GM19240 (cell line): ENCODE measurements at regions not wholly inside any gene's neighbourhood (a gene's known extent, or its start where the extent isn't known, plus 50 kb on each side); places are given as distances from the start of the nearest gene placed in this dataset.
A peak's percentile ranks its signal among the peaks of the same experiment; 100 is the strongest.
"Not testable (repeated sequence)": the region's sequence is repeated elsewhere in the genome, so short reads cannot be mapped to it uniquely, and the experiment has no call there.

Experiments used
- DNase-seq: peaks from one replicate; pipeline ENCODE4 v3.0.0; 2011; ENCODE audit warnings: low spot score; ENCODE audit not compliant: insufficient read length

- DNase-seq, result no peak
Measured at GRCh38 chr10:125554753-125555152, 128.2 kb downstream of the TEX36 start.

GRCh38 chr10:125554016-125554703 lies 128.8 kb downstream of the TEX36 start:
- DNase-seq, result no peak

- DNase-seq, result no peak
Measured at GRCh38 chr10:125553091-125553490, 129.9 kb downstream of the TEX36 start.

GRCh38 chr10:125551247-125551646 lies 131.7 kb downstream of the TEX36 start:
- no peak for DNase-seq

GRCh38 chr10:125550362-125550761 lies 132.6 kb downstream of the TEX36 start:
- no peak for DNase-seq

DNA sequence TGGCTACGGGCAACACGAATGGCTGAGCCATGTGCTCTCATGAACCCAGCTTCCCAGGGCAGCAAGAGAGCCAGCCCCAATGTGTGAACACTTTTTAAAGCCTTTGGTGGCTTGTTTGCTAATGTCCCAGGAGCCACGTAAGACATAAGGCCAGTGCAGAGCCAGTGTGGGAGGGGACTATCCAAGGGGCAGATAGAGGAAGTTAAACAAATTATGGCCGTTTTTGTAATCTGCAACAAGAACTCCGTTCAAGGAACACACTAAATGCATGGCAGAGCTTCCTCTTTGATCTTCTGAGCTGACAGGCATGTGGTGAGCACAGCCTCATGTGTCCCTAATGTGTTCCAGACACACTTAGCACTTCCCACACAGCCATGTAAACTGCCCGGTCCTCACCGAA lies 133.3 kb downstream of the TEX36 start:
- no peak for DNase-seq

DNA sequence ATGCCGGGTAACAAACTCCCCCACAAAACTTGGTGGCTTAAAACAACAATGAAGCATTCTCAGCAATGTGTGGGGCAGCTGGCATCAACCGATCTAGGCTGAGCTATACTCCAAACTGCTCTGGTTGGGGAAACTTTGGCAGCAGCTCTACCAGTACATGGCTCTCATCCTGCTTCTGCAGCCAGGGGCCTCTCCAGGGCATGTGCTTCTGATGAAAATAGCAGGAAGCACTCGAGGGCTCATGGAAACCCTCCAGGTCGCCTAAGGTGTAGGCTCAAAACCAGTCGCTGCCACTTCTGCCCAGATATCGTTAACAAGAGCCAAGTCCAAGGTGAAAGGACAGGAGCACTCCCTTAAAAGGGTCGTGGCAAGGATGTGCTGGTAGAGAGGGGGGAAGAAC lies 134.1 kb downstream of the TEX36 start:
- DNase-seq, result no peak

- DNase-seq, result no peak
Measured at GRCh38 chr10:125548356-125548755, 134.6 kb downstream of the TEX36 start.

DNA sequence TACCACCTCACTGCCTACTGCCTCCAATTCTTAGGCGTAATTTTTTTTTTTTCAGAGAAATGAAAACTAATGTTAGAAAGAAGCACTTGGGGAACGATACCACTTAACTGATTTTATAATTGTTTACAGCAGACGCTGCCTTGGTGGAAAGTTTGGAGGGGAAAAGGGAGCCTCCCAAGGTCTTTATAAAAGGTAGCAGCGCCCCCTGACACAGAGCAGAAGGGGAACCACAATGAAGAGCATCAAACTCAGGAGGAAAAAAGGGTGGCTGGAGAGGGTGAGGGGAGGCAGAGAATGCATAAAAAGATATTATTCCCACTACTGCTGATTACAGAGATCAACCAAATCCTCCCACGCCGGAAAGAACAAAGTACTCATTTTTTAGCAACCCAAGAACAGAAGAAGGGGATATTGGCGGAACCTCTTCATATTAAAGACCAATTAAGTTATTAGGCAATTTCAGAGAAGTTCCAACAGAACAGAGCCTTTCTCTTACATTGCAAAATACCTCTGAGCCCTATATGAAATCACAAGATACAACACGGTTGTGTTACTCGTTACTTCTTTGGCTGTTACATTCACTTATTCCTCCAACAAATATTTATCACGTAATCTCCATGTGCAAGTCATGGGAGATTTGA lies 135.8 kb downstream of the TEX36 start:
- no peak for DNase-seq

- DNase-seq, result no peak
Measured at GRCh38 chr10:125543796-125544195, 139.2 kb downstream of the TEX36 start.

GRCh38 chr10:125538947-125539731 lies 143.8 kb downstream of the TEX36 start:
- DNase-seq, result no peak

DNA sequence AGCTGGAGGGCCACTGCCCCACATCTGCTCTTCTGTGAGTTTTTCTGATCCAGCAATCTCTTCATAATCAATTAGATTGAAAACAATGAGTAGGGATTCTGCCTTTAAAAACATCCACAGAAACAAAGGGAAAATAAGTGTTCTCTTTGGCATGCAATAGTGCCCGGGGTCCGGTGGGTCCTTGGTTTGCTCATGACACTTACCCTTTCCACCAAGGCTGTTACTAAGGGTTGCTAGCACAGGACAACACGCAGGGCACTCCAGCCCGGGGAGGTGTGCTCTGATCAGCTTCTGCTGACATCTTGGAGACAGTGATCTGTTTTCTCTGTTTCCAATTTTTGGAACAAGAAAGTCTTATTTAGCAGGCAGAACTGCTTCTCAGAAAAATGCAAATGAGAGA lies 146.7 kb downstream of the TEX36 start:
- no peak for DNase-seq

- no peak for DNase-seq
Measured at GRCh38 chr10:125535559-125535958, 147.4 kb downstream of the TEX36 start.

DNA sequence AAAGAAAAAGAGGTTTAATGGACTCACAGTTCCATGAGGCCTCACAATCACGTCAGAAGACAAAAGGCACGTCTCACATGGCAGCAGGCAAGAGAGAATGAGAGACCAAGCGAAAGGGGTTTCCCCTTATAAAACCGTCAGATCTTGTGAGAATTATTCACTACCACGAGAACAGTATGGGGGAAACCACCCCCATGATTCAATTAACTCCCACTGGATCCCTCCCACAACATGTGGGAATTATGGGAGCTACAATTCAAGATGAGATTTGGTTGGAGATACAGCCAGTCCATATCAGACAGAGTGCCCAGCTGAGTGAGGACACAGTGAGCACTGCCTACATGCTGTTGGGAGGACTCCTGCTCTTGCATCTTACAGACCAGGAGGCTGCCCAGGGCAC lies 148.4 kb downstream of the TEX36 start:
- DNase-seq, result no peak

DNA sequence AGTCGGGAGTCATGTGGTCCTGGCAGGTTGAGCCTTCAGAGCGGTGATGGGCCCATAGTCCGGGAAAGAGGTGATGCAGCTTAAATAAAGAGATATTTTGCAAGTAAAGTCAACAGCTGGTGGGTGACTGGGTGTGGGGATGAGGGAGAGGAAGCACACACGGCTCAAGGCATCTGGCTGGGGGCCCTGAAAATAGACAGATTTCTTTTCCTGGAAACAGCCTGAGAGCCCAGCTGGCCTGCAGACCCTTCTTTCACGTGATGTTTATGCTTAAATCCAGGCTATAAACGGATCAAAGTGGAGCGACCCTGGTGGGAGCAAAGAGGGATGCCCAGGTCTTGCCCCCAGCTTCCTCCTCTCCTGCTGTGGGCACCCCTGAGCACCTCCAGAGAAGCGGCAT lies 149.1 kb downstream of the TEX36 start:
- DNase-seq, result no peak

DNA sequence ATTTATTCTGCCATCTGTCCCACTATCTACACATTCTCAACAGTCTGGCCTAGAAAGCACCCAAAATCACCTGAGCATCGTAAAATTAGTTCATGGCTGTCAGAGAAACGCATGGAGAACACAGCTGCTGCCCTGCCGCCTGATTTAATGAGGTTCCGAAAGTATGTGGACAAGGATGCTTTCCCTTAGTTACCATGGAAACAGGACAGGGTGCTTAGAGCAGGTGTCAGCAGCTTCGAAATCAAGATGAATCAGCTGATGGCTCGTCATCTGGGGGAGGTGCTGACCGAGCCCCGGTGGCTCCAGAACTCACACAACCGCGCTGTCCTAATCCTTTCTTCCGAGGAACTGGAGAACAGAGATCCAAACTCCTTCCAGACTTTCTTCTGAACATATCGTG lies 151.5 kb downstream of the TEX36 start:
- DNase-seq, result no peak

DNA sequence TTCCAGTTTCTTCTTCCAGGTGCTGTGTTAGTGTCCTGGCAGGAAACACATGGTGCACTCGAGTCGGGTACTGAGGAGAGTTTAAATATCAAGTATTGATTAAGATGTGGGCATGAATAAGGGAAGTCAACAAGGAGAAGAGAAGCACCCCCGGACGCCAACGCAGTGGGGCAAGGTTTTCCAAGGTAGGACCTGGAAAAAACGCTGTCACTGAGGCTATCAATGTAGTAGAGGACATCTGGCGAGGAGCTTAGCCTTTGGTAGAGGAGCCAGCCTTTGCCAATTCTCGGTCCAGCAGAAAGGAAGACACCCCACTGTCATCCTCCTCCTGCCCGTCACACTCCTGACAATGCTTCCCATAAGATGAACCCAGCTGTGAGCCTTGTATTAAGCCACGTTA lies 159.6 kb downstream of the TEX36 start:
- no peak for DNase-seq

DNA sequence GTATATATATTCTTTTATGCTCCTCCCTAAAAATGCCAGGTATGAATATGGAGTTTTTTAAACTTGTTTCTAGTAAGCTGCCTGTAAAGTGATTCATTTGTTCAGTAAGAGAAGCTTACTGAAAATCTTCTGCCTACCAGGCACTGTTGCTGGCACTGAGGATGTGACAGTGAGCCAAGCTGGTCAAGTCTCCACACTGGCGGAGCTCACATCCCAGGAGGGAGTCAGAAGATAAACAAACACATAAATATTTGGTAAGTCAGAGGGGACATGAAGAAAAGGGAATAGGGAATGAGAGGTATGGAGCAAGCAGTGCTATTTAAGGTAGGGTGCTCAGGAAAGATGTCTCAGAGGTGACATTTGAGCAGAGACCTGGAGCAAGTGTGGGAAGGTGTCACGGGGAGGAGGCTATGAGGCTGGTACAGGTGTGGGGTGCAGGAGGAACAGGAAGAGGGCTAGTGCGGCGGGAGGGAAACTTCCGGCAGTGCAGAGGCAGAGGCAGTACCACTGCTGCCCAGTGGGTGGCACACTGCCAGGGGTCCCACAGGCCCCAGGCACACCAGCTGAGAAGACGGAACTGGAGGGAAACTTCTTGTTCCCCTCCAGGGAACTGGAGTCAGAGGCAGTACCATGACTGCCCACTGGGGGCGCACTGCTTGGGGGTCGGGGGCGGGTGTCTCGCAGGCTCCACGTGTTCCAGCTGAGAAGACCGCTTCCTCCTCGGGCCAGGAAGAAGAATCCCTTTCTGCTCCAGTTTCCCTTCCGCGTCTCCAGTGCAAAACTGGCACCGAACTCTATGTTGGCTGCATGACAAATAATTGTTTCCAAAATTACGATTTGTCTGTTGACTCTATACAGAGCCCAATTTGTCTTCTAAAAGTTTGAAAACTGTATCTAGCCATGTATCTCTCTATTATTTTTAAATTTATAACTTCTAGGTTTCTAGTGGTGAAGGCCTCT lies 161.0 kb downstream of the TEX36 start:
- peak; percentile 34 for DNase-seq

DNA sequence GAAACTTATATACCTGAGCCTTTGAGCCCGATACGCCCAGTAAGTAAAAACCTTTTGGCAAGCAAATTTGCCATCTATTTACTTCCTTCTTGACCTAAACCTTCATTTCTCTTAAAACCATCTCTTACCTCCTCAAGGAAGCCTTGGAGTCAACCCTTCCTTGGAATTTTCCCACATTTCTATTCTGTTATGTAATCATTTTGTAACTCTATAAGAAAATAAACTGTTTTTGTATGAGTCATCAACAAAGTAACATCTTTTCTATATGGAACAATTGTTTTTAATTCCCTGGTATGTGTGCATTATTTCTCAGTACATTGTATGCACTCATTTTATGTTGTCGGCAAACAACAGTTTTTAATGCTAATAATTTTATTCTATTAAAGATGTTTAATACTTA lies 162.0 kb downstream of the TEX36 start:
- DNase-seq, result no peak

DNA sequence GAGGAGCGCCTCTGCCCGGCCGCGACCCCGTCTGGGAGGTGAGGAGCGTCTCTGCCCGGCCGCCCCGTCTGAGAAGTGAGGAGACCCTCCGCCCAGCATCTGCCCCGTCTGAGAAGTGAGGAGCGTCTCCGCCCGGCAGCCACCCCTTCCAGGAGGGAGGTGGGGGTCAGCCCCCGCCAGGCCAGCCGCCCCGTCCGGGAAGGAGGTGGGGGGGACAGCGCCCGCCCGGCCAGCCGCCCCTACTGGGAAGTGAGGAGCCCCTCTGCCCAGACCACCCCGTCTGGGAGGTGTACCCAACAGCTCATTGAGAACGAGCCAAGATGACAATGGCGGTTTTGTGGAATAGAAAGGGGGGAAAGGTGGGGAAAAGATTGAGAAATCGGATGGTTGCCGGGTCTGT lies 164.6 kb downstream of the TEX36 start:
- not testable (repeated sequence) for DNase-seq

DNA sequence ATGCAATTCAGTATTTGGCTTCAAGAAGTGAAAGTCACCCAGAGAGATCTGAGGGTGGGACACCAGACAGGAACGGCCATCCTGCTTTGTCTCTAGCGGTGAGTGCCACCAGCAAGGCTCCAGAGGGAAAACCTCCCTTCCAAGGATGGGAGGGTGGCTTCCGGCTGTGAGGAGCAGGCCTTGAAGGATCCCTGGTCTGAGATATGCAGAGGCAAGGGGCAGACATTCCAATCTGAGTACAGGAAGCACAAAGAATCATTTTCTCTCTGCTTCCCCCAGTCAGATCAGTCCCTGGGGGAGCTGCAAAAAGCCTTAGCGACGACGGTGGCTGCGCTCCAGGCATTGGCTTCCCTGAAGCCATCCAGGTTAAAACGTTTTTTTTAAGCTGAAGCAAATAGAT lies 167.4 kb downstream of the TEX36 start:
- DNase-seq, result no peak
